Raji (cell line): ENCODE measurements at regions not wholly inside any gene's neighbourhood (a gene's known extent, or its start where the extent isn't known, plus 50 kb on each side); places are given as distances from the start of the nearest gene placed in this dataset.

Experiments used
- POLR2A ChIP-seq: IDR thresholded peaks from 2 replicates; pipeline ENCODE4 v1.6.1; 2011; ENCODE audit warnings: low read depth, low read length, control low read depth; ENCODE audit not compliant: insufficient read depth

GRCh38 chr15:39495871-39496840 lies 84.7 kb upstream of the THBS1 start:
- no peak for TF ChIP-seq POLR2A

DNA sequence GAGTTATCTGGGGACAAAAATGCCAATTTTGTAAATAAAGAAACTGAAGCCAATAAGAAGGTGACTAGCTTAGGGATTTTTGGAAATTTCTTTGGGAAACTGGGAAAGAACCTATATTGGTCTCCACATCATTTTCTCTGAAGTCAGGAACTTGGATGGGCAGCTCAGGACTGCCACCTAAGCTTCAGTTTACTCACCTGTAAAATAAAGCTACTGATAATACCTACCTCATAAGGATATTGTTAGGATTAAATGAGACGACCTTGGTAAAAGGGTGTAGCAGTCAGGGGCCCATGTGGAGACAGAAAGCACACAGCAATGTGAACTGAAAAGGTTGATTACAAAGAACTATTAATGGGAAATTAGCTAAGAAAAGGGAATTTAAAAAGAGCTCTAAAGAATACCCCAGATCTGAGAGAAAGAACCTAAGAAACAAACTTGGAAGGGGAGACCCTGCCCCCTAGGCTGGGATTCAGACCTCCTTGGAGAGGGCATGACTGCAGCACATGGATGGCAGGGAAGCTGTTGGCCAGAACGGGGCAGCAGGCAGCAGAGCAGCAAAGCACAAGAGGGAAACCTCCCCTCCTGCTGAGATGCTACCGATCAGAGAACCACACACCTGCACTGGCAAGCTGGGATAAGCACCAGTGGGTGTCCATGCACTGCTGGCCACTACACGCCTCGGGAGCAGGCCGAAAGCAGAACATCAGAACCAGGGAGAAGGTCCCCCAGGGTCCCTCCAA lies 83.7 kb upstream of the THBS1 start:
- no peak for TF ChIP-seq POLR2A

DNA sequence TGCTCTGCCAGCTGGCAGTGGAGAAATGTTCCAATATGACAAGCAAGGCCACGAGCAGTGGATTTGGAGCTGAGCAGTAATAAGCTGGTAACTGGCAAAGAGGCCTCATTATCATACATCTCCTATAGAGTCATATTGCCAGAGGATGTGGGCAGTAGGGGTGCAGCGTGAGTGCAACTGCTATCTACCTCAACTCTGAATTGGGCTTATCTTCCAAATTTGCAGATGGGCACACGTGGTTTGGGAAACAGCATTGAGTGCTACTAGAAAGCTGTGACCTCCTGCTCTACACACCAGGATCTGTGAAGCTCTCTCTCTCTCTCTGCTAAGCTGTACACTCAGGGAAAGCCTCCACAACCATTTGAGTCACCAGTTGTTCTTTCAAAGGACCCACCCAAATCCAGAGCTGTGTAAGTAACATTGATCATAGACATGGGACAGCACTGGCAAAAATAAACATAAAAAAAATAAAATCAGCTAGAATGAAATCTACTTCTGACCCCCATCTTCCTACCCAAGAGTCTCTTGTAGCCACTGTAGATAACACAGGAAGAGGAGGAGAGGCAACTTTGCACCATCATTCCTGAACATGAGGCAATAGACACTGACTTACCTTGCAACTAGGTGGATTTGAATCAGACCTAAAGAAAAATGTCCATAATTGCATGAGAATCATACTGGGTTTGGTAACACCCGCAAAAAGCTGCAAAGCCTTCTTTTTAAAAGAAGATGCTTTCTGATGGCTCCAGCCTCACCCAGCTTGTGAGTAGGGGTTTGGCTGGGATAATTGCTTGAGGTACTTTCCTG lies 82.9 kb upstream of the THBS1 start:
- no peak for TF ChIP-seq POLR2A

- no peak for TF ChIP-seq POLR2A
Measured at GRCh38 chr15:39498629-39499028, 82.2 kb upstream of the THBS1 start.

- TF ChIP-seq POLR2A = no peak
Measured at GRCh38 chr15:39499042-39499441, 81.8 kb upstream of the THBS1 start.

GRCh38 chr15:39499681-39500080 lies 81.2 kb upstream of the THBS1 start:
- TF ChIP-seq POLR2A = no peak

DNA sequence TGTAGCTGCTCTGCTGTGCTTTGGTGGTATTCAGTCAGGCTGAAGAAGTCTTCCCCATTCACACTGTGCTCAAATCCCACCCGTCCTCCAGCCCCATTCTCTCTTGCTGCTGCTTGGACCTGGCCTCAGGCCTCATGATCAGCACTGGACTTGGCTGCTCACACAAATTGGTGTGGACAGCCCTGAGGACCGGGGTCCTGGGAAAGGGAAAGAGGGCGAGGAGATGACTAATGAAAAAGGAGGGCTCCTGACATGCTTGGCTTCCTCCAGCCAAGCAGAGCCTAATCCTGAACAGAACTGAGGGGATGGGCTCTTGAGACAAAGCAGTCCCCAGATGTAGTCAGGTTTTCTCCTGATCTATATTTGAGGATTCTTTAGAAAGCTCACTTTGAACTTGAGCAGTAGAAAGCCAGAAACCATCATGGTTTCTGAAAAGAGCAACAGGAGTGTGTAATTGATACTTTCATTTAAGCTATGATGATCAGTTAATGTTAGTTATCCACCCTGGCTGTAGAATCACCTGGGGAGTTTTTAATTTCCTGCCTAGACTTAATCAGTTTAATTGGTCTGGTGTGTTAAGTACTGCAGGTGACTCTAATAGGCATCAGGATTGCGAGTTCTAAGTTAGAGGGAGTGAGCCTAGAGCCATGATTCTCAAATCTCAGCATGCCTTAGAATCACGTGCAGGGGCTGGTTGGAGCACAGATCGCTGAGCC lies 79.4 kb upstream of the THBS1 start:
- no peak for TF ChIP-seq POLR2A

GRCh38 chr15:39502082-39502447 lies 78.8 kb upstream of the THBS1 start:
- no peak for TF ChIP-seq POLR2A

GRCh38 chr15:39502611-39503195 lies 78.2 kb upstream of the THBS1 start:
- TF ChIP-seq POLR2A = no peak

GRCh38 chr15:39503526-39503925 lies 77.4 kb upstream of the THBS1 start:
- TF ChIP-seq POLR2A = no peak

DNA sequence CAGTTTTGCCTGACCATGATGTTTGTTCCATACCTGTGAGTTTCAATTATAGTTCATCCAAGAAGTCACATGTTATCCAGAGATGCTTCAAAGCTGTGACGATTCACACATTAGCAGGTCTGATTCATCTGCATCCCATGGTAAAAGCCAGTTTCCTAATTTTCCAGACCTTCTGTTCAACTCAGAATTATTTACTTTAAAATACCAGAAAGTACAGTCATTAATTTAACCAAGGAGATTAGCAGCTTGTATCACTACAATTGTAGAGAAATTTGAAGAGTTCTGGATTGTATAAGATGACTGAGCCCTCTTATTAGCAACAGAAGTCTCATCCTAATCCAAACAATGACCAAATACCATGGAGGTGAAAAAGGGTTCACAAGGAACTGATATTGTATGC lies 76.1 kb upstream of the THBS1 start:
- no peak for TF ChIP-seq POLR2A

GRCh38 chr15:39506146-39506545 lies 74.7 kb upstream of the THBS1 start:
- no peak for TF ChIP-seq POLR2A

DNA sequence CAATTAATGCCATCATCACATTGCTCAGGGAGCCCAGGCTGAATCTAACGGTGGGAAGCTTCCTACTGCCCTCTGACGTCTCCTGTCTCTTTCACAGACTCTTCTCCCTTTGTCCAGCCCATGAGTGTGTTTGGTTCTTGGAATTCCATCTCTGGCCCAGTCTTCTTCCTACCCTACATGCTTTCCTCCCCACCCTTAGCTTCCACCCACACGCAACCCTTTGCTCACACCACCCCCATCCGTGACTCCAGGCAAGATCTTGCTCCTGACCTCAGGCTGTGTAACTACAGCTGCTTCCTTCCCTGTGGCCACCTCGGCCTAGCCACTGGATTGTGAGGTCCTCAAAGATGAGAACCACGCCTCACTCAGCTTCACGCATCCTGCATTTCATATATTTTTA lies 72.3 kb upstream of the THBS1 start:
- no peak for TF ChIP-seq POLR2A

GRCh38 chr15:39510001-39510701 lies 70.7 kb upstream of the THBS1 start:
- TF ChIP-seq POLR2A = no peak
